SK-N-SH (cell line): ENCODE measurements at regions not wholly inside any gene's neighbourhood (a gene's known extent, or its start where the extent isn't known, plus 50 kb on each side); places are given as distances from the start of the nearest gene placed in this dataset.

Experiments used
- CHD2 ChIP-seq: fragments of 150-350 bp; IDR thresholded peaks from 2 replicates; pipeline ENCODE4 v1.6.1; 2018; ENCODE audit warnings: low read length; ENCODE audit not compliant: partially characterized antibody
- ELF1 ChIP-seq: IDR thresholded peaks from 2 replicates; pipeline ENCODE4 v1.4.0; 2012
- EP300 ChIP-seq, 2 experiments: IDR thresholded peaks; 2 replicates each; pipeline versions ENCODE4 v1.4.0 to v1.6.1; 2012; ENCODE audit warnings: borderline replicate concordance in 1 of 2, low read depth in 1 of 2, low read length in 1 of 2
- EZH2phosphoT487 ChIP-seq: fragments of 200-600 bp; sonication (generic); IDR thresholded peaks from 2 replicates; pipeline ENCODE4 v1.6.1; 2017; ENCODE audit warnings: low read depth, mixed run types, mild to moderate bottlenecking, antibody characterized with exemption, moderate library complexity, borderline replicate concordance
- GABPA ChIP-seq: IDR thresholded peaks from 2 replicates; pipeline ENCODE4 v1.4.0; 2012; ENCODE audit warnings: low read depth, mild to moderate bottlenecking
- MEF2A ChIP-seq: IDR thresholded peaks from 2 replicates; pipeline ENCODE4 v1.4.0; 2012; ENCODE audit warnings: low read depth, borderline replicate concordance
- MXI1 ChIP-seq: IDR thresholded peaks from 2 replicates; pipeline ENCODE4 v1.6.1; 2012; ENCODE audit warnings: mild to moderate bottlenecking, low read depth, low read length, improper control_type of control experiment
- NRF1 ChIP-seq: IDR thresholded peaks from 2 replicates; pipeline ENCODE4 v1.6.1; 2012; ENCODE audit warnings: low read depth, mild to moderate bottlenecking, low read length
- POLR2AphosphoS5 ChIP-seq: IDR thresholded peaks from 2 replicates; pipeline ENCODE4 v1.6.1; 2012; ENCODE audit warnings: low read depth, low read length
- RAD21 ChIP-seq: IDR thresholded peaks from 2 replicates; pipeline ENCODE4 v1.6.1; 2012; ENCODE audit warnings: mild to moderate bottlenecking, low read length
- RFX5 ChIP-seq: IDR thresholded peaks from 2 replicates; pipeline ENCODE4 v1.6.1; 2012; ENCODE audit warnings: mild to moderate bottlenecking, improper control_type of control experiment, low read length
- TF ChIP-seq, protein P1 (sequence below): IDR thresholded peaks from 2 replicates; pipeline ENCODE4 v1.4.0; 2012; ENCODE audit warnings: low read depth, borderline replicate concordance
- TF ChIP-seq, protein P2 (sequence below): fragments of 200-600 bp; sonication (generic); IDR thresholded peaks from 2 replicates; pipeline ENCODE4 v1.6.1; 2017; ENCODE audit warnings: antibody characterized with exemption, mild to moderate bottlenecking, moderate library complexity
- TF ChIP-seq, protein P3 (sequence below): fragments of 150-350 bp; IDR thresholded peaks from 2 replicates; pipeline ENCODE4 v1.6.1; 2017; ENCODE audit warnings: antibody characterized with exemption, low read length, low read depth, borderline replicate concordance

DNA sequence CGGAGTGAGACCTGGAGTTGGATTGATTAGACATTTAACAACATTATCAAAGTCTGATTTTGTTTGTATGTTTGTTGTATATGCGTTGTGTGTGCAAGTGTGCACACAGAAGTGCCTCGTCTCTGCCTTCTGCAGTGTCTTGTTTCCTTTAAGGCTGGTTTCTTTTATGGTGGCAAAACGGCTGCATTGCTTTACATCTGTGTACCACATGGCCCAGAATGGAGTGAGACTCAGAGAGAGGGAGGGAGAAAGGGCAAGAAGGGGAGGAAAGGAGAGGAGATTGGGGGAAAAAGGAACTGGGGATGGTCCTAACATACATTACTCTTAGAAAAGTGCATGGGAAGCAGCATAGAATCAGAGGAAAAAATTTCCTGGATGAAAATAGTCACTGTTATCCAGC is 99.7 kb upstream of the WLS start:
- no peak for TF ChIP-seq EP300 (IDR thresholded peaks at IDR 0.05; ENCODE audit: borderline replicate concordance in 1 of 2, low read depth in 1 of 2, low read length in 1 of 2)
- TF ChIP-seq, protein P1, sequence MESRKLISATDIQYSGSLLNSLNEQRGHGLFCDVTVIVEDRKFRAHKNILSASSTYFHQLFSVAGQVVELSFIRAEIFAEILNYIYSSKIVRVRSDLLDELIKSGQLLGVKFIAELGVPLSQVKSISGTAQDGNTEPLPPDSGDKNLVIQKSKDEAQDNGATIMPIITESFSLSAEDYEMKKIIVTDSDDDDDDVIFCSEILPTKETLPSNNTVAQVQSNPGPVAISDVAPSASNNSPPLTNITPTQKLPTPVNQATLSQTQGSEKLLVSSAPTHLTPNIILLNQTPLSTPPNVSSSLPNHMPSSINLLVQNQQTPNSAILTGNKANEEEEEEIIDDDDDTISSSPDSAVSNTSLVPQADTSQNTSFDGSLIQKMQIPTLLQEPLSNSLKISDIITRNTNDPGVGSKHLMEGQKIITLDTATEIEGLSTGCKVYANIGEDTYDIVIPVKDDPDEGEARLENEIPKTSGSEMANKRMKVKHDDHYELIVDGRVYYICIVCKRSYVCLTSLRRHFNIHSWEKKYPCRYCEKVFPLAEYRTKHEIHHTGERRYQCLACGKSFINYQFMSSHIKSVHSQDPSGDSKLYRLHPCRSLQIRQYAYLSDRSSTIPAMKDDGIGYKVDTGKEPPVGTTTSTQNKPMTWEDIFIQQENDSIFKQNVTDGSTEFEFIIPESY = no peak
- no peak for TF ChIP-seq ELF1
- TF ChIP-seq, protein P2, sequence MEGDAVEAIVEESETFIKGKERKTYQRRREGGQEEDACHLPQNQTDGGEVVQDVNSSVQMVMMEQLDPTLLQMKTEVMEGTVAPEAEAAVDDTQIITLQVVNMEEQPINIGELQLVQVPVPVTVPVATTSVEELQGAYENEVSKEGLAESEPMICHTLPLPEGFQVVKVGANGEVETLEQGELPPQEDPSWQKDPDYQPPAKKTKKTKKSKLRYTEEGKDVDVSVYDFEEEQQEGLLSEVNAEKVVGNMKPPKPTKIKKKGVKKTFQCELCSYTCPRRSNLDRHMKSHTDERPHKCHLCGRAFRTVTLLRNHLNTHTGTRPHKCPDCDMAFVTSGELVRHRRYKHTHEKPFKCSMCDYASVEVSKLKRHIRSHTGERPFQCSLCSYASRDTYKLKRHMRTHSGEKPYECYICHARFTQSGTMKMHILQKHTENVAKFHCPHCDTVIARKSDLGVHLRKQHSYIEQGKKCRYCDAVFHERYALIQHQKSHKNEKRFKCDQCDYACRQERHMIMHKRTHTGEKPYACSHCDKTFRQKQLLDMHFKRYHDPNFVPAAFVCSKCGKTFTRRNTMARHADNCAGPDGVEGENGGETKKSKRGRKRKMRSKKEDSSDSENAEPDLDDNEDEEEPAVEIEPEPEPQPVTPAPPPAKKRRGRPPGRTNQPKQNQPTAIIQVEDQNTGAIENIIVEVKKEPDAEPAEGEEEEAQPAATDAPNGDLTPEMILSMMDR = no peak
- TF ChIP-seq POLR2AphosphoS5 = no peak
- TF ChIP-seq GABPA = no peak
- TF ChIP-seq MEF2A = no peak
- no peak for TF ChIP-seq EZH2phosphoT487
- TF ChIP-seq CHD2 = no peak
- TF ChIP-seq, protein P3, sequence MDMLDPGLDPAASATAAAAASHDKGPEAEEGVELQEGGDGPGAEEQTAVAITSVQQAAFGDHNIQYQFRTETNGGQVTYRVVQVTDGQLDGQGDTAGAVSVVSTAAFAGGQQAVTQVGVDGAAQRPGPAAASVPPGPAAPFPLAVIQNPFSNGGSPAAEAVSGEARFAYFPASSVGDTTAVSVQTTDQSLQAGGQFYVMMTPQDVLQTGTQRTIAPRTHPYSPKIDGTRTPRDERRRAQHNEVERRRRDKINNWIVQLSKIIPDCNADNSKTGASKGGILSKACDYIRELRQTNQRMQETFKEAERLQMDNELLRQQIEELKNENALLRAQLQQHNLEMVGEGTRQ = no peak
- TF ChIP-seq RFX5 = no peak
- no peak for TF ChIP-seq RAD21
- TF ChIP-seq NRF1 = no peak
- TF ChIP-seq MXI1 = no peak
